MCF 10A (cell line): ENCODE measurements at regions not wholly inside any gene's neighbourhood (a gene's known extent, or its start where the extent isn't known, plus 50 kb on each side); places are given as distances from the start of the nearest gene placed in this dataset.

ENCODE experiments used
- BruUV-seq: library from RNA; stranded (reverse); fragments of 400-500 nt; replicated peaks from 2 replicates; lab custom pipeline; 2021; lab: Mats Ljungman, UMichigan
- CTCF ChIA-PET: fragments of 300-600 bp; sonication (Branson Sonifier 250); formaldehyde crosslinking; extraction: SDS; loops from one replicate; lab custom pipeline; 2021; ENCODE audit warnings: antibody characterized with exemption, inconsistent platforms; lab: Yijun Ruan, JAX
- POLR2A ChIA-PET: fragments of 300-600, 350-650 bp; sonication (Branson Sonifier 250); formaldehyde crosslinking; extraction: SDS; loops from one replicate; lab custom pipeline; 2020; ENCODE audit warnings: antibody characterized with exemption, inconsistent platforms; lab: Yijun Ruan, JAX
- DNase-seq: peaks from one replicate; pipeline ENCODE4 v3.0.0-alpha.2; 2018; ENCODE audit not compliant: unreplicated experiment
- H3K27ac Mint-ChIP-seq: one replicate; pipeline ENCODE4 v1.8.0; 2022; ENCODE audit warnings: mild to moderate bottlenecking, low read depth, mixed read lengths; ENCODE audit not compliant: unreplicated experiment
- H3K27me3 Mint-ChIP-seq: one replicate; pipeline ENCODE4 v1.8.0; 2022; ENCODE audit warnings: mixed read lengths; ENCODE audit not compliant: insufficient read depth, unreplicated experiment
- H3K36me3 Mint-ChIP-seq: one replicate; pipeline ENCODE4 v1.8.0; 2022; ENCODE audit warnings: mild to moderate bottlenecking, moderate library complexity, mixed read lengths; ENCODE audit not compliant: insufficient read depth, unreplicated experiment
- H3K4me1 Mint-ChIP-seq: one replicate; pipeline ENCODE4 v1.8.0; 2022; ENCODE audit warnings: mixed read lengths; ENCODE audit not compliant: insufficient read depth, unreplicated experiment
- H3K4me3 Mint-ChIP-seq: one replicate; pipeline ENCODE4 v1.8.0; 2022; ENCODE audit warnings: mild to moderate bottlenecking, moderate library complexity, mixed read lengths; ENCODE audit not compliant: unreplicated experiment
- H3K9me3 Mint-ChIP-seq: one replicate; pipeline ENCODE4 v1.8.0; 2022; ENCODE audit warnings: mixed read lengths; ENCODE audit not compliant: unreplicated experiment
- CTCF ChIP-seq: fragments of 200-600 bp; IDR thresholded peaks from one replicate; pipeline ENCODE4 v1.8.0; 2022; ENCODE audit warnings: antibody characterized with exemption, mild to moderate bottlenecking; ENCODE audit not compliant: unreplicated experiment
- intact Hi-C: fragments of 100-400 bp; cut with micrococcal nuclease; formaldehyde crosslinking; loops from 2 replicates; pipeline ENCODE4 v1.14.1; 2022

GRCh38 chr6:28720357-28721231, 194.9 kb downstream of the GPX5 start:
- intact Hi-C loops: no loop called here
- CTCF ChIA-PET: no interaction called here
- no peak overlapping the region for H3K4me3 Mint-ChIP-seq
- H3K9me3 Mint-ChIP-seq: no peaks in the 10 kb centered on the region
- BruUV-seq: TSS peak; percentile 98
- no peak for TF ChIP-seq CTCF
- no peaks in the 10 kb centered on the region for H3K27me3 Mint-ChIP-seq
- peaks cover 3% of the 10 kb centered on the region for H3K4me1 Mint-ChIP-seq
- H3K36me3 Mint-ChIP-seq: no peaks in the 10 kb centered on the region
- H3K27ac Mint-ChIP-seq: no peak overlapping the region
- DNase-seq: no peak
- POLR2A ChIA-PET: no interaction called here

DNA sequence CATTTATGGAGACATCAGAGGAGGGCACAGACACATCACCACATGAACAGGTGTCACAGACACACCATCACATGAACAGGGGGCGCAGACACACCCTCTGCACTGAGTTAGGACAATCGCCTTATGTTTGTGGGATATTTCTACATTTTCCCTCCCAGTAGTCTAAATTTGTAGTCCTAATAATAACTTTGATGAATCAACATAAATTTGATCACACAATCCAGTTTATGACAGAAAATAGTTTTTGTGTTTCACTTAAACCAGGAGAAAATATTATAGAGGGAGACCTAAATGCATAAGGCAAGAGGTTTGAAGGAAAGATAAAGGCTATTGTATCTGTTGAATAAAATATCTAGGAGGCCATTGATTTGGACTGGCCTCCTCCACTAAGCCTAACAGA, 195.7 kb downstream of the GPX5 start:
- no peak overlapping the region for H3K4me3 Mint-ChIP-seq
- no peak overlapping the region for H3K27ac Mint-ChIP-seq
- H3K9me3 Mint-ChIP-seq: no peaks in the 10 kb centered on the region
- ChIA-PET POLR2A (no interaction called here), CTCF (no interaction called here)
- DNase-seq: no peak
- no TSS peak for BruUV-seq
- H3K27me3 Mint-ChIP-seq: no peaks in the 10 kb centered on the region
- no peak for TF ChIP-seq CTCF
- H3K4me1 Mint-ChIP-seq: peaks cover 3% of the 10 kb centered on the region
- no peaks in the 10 kb centered on the region for H3K36me3 Mint-ChIP-seq
- intact Hi-C loops: no loop called here

DNA sequence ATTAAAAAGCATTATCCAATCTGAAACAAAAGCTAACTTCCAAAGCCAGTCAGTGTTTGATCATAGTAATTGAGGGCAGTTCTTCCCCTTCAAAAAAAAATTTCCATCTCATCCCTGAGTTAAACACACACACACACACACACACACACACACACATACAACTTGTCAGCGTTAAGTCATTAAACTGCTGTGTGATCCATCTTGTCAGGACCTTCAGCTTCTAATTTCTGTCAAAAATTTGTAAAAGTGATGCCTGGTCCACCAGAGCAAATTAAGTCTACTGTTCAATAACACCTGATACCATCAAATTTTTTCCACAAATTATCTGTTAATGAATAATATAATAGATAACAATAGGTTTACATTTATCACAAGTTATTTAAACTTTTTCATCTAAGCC, 198.7 kb downstream of the GPX5 start:
- H3K36me3 Mint-ChIP-seq: peaks cover 6% of the 10 kb centered on the region
- ChIA-PET CTCF (interaction anchor here (0.6 kb wide), 1 partner anchor 182 kb away, joined by 3 read pairs; no protein-coding TSS in a partner anchor), POLR2A (interaction anchor here (0.6 to 0.8 kb wide), 2 partner anchors 16 to 112 kb away, joined by 3 read pairs; no protein-coding TSS in a partner anchor)

More for the DNA sequence above, 198.7 kb downstream of the GPX5 start:
- intact Hi-C loops: no loop called here
- peaks cover 3% of the 10 kb centered on the region for H3K4me1 Mint-ChIP-seq
- TF ChIP-seq CTCF: no peak
- no TSS peak for BruUV-seq
- no peaks in the 10 kb centered on the region for H3K9me3 Mint-ChIP-seq
- H3K27ac Mint-ChIP-seq: no peak overlapping the region
- no peaks in the 10 kb centered on the region for H3K27me3 Mint-ChIP-seq
- no peak overlapping the region for H3K4me3 Mint-ChIP-seq
- DNase-seq: no peak
